GM20431 (cell line): ENCODE measurements at regions not wholly inside any gene's neighbourhood (a gene's known extent, or its start where the extent isn't known, plus 50 kb on each side); places are given as distances from the start of the nearest gene placed in this dataset.

ENCODE experiments used
- in situ Hi-C: fragments of 300-500 bp; cut with MseI, MboI; formaldehyde crosslinking; loops from one replicate; pipeline ENCODE4 v1.15.0; 2020; ENCODE audit warnings: low sequenced_read_pairs; ENCODE audit not compliant: unreplicated experiment

DNA sequence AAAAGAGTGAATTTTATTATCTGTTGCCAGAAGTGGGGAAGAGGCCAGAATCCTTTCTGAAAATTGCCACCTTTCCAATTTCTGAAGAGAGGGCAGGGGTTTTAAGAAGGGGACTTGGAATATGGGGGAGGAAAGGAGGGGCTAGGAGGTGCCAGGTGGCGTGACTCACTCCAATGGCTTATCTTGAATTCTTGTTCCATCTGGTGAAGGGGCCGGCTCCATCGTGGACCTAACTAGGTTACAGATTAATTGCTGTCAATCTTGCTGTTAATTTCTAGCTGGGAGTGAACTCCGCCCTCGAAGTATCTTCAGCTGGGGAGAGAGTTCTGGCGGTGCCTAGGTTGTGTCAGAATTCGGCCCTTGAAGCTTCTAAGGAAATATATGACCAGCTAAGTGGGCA lies 138.7 kb downstream of the YTHDC2 start:
- in situ Hi-C loops: no loop called here

DNA sequence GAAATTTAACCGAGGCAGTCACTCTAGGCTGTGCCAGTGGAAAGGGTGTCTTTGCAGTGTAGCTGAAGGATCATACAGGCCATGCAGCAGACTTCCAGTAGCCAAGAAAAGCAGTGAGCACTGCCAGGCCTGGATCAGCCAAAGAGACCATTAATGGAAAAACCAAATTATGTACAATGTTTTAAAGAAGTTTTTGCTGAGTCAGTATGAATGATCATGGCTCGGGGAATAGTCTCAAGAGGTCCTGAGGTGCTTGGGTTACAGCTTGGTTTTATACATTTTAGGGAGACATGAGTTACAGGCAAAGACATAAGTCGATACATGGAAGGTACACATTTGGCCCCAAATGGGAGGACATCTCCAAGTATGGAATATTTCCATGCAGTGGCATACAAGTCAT lies 141.3 kb downstream of the YTHDC2 start:
- in situ Hi-C loops: no loop called here

DNA sequence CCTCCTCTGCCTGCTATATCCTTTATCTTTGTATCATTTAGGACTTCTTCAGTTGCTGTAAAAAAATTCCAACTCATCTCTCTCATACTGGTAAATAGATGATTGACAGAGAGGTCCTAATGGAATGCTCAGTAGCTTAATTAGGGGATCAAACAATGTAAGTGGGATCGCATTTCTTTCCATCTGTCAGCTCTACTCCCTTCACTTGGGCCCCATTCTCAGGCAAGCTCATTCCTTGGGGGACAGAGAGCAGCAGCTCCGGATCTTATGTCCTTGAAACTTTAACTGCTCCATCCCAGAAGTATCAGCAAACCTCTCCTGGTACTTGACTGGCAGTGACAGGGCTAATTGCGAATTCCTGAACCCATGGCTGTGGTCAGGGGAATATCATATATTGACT lies 146.7 kb downstream of the YTHDC2 start:
- in situ Hi-C loops: no loop called here

- in situ Hi-C loops: no loop called here
Measured at GRCh38 chr5:113660706-113661250, 147.3 kb downstream of the YTHDC2 start.

DNA sequence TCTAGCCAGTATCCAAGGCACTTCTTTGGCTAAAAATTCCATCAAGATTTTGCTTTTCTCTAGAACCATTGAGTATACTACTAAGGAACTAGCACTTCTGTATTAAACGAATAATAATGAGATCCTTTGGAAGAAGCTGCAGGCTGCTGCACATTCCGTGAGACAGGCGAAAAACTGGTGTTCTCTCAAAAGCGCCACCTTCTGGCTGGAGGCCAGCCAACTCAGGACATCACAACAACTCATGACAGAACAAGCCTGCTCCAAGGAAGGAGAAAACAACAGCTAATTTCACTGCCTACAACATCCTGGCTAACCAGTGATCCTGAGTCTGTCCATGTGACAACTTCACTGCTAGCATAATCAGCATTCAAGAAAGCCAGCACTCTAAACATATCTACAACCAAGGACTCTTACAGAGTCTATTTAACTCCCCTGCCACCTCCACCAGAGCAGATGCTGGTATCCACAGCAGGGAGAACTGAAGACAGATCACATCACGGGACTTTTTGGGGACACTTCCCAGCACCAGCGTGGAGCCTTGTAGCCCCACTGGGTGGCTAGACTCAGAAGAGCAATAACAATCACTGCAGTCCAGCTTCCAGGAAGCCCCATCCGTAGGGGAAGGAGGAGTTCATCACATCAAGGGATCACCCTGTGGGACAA lies 150.5 kb downstream of the YTHDC2 start:
- in situ Hi-C loops: no loop called here

DNA sequence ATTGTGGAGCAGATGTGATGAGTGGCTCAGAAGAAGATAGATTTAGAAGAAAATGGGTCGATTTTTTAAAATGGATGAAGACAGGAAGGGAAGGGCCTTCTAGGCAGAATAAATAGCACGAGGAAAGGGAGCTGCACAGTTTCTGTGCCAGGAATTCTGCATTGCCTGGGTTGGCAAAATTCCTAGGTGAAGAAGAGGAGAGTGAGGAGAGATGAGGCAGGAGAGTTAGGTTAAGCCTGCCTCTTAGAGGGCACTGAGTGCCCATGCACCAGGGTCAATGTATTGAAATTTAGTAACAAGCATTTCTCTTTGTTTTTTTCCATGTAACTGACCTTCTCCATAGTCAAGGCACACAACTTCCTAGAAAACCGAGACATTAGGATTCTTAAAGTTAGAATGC lies 159.5 kb downstream of the YTHDC2 start:
- in situ Hi-C loops: no loop called here

GRCh38 chr5:113675166-113675565 lies 161.7 kb downstream of the YTHDC2 start:
- in situ Hi-C loops: loop anchor here (25.0 kb wide), 1 partner anchor 787 kb away; no protein-coding TSS in a partner anchor

DNA sequence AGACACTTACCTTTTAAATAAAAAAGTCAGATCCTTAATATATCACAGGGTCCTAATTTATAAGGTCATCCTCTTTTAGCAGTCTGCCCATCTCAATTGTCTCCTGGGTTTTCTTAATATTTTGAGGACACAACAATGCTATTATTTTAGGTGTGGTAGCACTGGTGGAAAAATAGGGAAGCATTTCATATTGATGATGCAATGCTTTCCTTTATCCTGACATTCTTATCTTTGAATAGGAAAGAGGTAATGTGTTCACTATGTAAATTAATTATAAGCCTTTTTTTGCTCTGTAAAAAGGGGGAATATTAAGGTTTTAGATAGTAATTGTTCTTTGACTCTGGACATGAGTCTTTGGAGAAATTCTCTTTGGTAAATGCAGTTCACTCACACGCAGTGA lies 164.7 kb downstream of the YTHDC2 start:
- in situ Hi-C loops: loop anchor here (25.0 kb wide), 1 partner anchor 784 kb away; no protein-coding TSS in a partner anchor

DNA sequence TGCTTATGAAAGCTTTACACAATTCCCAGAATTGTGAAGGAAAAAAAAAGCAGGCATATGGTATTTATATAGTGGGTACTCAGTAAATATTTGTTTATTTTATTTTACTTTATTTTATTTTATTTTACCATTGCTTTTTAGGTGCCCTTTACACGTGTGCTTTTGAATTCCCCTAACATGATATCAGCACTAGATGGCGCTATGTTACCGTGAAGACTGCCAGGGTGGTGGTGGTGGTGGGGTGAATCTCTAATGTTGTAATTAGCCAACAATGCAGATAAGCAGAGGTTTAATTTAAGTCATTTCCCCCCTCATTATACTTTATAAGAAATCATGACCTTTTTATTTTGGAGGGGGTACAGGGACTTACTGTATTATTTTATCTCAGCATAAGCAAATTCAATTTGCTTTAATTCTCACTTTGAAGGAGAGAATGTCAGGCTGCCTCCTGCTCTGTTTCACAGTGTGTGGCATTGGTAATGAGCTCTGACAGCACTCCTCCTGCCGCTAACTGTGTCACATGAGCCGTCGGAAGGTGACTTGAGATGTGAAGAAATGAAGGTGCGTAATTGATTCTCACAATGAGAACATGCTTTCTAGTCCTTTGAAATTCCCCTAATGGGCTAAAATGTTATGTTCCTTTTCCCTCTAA lies 165.6 kb downstream of the YTHDC2 start:
- in situ Hi-C loops: loop anchor here (25.0 kb wide), 1 partner anchor 783 kb away; no protein-coding TSS in a partner anchor

- in situ Hi-C loops: loop anchor here (25.0 kb wide), 1 partner anchor 782 kb away; no protein-coding TSS in a partner anchor
Measured at GRCh38 chr5:113680534-113680933, 167.0 kb downstream of the YTHDC2 start.

GRCh38 chr5:113682497-113683136 lies 169.1 kb downstream of the YTHDC2 start:
- in situ Hi-C loops: loop anchor here (25.0 kb wide), 1 partner anchor 780 kb away; no protein-coding TSS in a partner anchor

GRCh38 chr5:113683211-113683610 lies 169.7 kb downstream of the YTHDC2 start:
- in situ Hi-C loops: loop anchor here (25.0 kb wide), 1 partner anchor 779 kb away; no protein-coding TSS in a partner anchor

- in situ Hi-C loops: loop anchor here (25.0 kb wide), 1 partner anchor 776 kb away; no protein-coding TSS in a partner anchor
Measured at GRCh38 chr5:113686599-113686998, 173.1 kb downstream of the YTHDC2 start.

- in situ Hi-C loops: loop anchor here (25.0 kb wide), 1 partner anchor 773 kb away; no protein-coding TSS in a partner anchor
Measured at GRCh38 chr5:113689647-113690046, 176.2 kb downstream of the YTHDC2 start.

DNA sequence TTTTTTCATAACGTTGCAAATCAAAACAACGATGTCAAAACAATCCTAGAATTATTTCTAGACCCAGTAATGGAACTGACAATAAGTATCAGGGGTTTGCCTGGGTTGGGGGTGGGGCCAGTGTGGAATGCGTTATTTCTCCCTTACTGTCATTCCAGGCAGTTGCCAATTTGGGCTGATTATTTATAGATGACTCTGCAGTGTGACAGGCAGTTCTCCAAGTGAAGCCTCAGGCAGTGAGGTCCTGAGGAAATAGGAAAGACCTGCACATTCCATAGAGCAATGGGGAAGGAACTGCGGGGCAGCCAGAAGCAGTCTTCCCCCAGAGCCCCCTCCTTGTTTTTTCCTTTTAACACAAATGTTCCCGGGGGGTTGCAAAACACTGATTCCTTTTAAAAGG lies 179.0 kb downstream of the YTHDC2 start:
- in situ Hi-C loops: loop anchor here (25.0 kb wide), 1 partner anchor 770 kb away; no protein-coding TSS in a partner anchor

- in situ Hi-C loops: loop anchor here (25.0 kb wide), 1 partner anchor 769 kb away; no protein-coding TSS in a partner anchor
Measured at GRCh38 chr5:113692891-113693457, 179.5 kb downstream of the YTHDC2 start.

DNA sequence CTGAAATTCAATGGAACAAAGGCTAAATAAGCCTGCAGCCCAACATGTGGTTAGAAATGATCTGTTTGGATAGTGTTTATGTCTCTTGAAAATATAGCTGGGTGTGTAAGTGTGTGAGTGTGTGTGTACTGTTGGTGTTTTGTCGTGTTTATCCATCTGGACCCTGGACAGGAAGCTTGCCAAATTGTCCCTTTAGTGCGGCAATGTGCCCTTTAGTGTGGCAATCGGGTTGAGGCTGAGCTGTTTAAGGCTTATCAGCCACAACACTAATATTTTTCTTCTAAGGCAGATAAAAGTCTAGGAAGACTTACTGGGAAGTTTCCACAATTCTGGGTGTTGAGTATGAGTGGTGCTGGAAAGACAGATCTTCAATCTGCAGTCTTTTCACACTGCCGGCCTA lies 180.2 kb downstream of the YTHDC2 start:
- in situ Hi-C loops: loop anchor here (25.0 kb wide), 1 partner anchor 769 kb away; no protein-coding TSS in a partner anchor

DNA sequence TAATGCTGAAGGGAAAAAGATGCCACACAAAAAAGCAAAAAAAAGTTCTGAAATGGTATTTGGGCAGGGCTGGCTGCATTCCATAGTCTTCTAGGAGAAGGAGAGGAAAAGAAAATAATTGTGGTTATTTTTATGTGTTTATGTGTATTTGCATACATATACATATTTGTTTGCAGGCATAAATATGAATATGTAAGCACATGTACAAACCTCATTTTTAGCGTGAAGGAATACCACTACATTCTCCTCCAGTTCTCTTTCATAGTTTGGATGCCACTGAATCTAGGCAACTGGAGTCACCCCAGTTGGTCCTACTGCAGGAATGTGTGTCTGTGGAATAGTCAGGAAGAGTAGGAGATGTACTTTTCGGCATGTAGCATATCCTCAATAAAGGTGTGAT lies 181.1 kb downstream of the YTHDC2 start:
- in situ Hi-C loops: loop anchor here (25.0 kb wide), 1 partner anchor 768 kb away; no protein-coding TSS in a partner anchor

GRCh38 chr5:113703266-113703665 lies 189.8 kb downstream of the YTHDC2 start:
- in situ Hi-C loops: no loop called here

- in situ Hi-C loops: no loop called here
Measured at GRCh38 chr5:113705657-113706056, 192.2 kb downstream of the YTHDC2 start.
